GM12873 (cell line): ENCODE measurements at regions not wholly inside any gene's neighbourhood (a gene's known extent, or its start where the extent isn't known, plus 50 kb on each side); places are given as distances from the start of the nearest gene placed in this dataset.

Experiments
- CTCF ChIP-seq: IDR thresholded peaks from 2 replicates; pipeline ENCODE4 v1.5.1; 2012; ENCODE audit warnings: low read depth, mild to moderate bottlenecking, moderate library complexity, low read length, control low read depth; ENCODE audit not compliant: insufficient read depth; ENCODE audit errors: missing control alignments

DNA sequence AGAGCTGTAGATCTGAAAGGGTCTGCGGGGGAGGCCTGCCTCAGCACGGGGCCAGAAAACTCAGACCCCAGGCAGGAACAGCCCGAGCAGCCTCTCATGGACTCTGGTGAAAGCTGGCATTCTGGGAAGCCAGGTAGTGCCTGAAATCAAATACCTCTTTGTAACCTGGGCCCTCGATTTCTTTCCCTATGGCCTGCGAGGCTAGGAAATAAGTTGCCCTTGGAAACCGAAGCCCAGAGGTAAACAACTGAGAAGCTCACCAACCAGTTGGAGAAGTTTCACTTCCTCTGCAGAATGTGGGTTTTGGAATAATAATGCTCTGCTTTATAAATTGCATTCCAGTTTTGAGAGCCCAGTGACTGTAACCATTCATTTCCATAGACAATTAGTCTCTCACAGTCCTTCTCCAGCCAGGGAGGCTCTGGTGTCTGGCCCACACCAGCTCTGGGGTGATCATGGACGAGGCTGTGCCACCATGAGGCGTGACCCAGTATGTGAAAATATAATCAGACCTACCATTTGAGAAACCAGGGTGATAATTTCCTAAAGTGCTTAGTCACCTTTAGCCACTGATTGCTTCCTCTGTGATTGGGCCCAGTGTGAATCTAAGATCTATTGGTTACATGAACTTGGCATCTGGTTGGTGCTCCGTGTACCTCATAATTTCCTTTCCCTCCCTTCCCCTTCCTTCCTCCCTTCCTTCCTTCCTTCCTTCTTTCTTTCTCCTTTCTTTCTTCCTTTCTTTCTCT, 133.1 kb upstream of the PELI1 start:
- TF ChIP-seq CTCF: no peak

- TF ChIP-seq CTCF: no peak
Observed at GRCh38 chr2:64283006-64283570, 138.9 kb upstream of the PELI1 start.

- no peak for TF ChIP-seq CTCF
Observed at GRCh38 chr2:64283641-64284361, 139.6 kb upstream of the PELI1 start.

GRCh38 chr2:64284751-64285150, 140.5 kb upstream of the PELI1 start:
- TF ChIP-seq CTCF: no peak

- no peak for TF ChIP-seq CTCF
Observed at GRCh38 chr2:64287202-64287740, 143.1 kb upstream of the PELI1 start.

DNA sequence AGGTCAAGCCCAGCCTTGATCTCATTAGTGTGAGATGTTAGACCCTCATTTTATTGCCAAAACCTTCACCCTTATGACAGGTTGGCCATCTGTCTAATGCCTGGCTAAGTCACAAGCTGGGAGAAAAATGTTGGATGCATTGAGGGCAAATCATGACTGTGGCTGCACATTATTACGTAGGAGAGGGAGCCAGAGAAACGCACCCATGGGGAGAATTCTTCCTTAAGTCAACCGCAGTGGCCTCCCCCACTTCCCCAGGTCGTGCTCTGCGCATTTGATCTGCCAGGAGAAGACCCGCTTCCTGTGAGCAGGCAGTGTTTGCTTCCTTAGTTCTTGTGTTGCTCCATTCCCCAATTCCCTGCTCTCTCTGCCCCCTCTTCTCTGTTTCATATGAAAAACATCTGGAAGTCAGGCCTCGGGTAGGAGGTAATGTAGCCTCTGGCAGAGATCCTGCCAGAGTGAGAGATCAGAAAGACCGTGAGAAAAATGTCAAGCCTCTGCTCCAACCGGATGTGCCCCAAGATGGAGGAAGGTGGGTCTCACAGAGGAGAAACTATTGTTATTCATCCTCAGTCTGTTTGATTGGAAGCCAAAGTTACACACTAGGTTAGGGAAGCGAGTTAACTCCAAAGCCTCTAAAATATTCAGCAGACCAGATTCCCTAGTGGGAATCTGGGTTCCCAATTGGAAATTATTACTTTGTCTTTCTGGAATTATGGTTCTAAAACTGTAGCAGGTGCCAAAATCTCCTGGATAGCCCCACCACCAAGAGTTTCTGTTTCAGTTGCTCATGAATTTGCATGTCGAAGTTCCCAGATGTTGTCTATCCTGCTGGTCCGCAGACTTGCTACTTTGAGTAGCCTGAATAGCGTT, 144.3 kb upstream of the PELI1 start:
- TF ChIP-seq CTCF: no peak
